ENCODE measurements at regions not wholly inside any gene's neighbourhood (a gene's known extent, or its start where the extent isn't known, plus 50 kb on each side); places are given as distances from the start of the nearest gene placed in this dataset.
A peak's percentile ranks its signal among the peaks of the same experiment; 100 is the strongest.

DNA sequence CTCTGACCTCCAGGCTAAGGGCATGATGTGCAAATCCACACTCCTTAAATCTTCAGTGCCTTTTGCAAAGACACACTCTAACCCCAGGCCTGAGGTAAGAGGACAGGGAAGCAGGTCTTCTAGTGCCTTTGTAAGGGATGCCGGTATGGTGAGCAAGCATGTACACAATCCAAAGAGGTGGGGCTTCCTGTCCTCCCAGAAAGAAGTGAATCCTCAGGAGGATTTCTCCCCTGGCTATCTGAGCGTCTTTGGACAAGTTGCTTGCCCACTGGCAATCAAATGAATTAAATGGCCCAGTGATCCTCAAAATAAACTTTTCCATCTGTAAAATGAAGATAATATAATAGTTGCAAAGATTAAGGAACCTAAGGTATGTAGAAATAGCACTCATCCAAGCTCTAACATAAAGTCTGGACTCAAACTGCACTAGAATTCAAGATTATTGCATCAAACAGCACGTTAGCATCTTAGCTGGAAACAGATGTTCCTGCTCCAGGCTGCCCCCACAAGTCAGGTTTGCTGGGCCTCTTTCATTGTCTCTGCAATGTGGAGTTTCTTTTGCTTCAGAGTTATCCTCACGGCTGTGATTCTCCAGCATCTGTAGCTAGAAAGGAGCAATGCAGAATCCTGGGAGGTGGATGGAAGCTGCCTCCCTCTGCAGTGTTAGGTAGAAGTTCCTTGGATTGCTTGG is 249.6 kb downstream of the TSHZ3 start:
- intact Hi-C loops (cut with micrococcal nuclease): no loop called here
- H3K9me3 Mint-ChIP-seq: peaks cover 0 to 2% (median 0%) of the 10 kb centered on the region in 7 donors
- 78% methylated on average over 3 of the region's 4 CpGs for WGBS (ENCODE audit: insufficient coverage)
- no peaks in the 10 kb centered on the region for H3K36me3 Mint-ChIP-seq
- Histone ChIP-seq H3K4me2 (replicated peaks; ENCODE audit: extremely low read depth, low read length, poor library complexity, severe bottlenecking) (no peak overlapping the region), H3K4me3 (replicated peaks in 1 of 3; ENCODE audit: low read depth in 2 of 3, low read length in 3 of 3) (no peak overlapping the region), H3K27ac (ENCODE audit: low read depth in 1 of 2, low read length in 2 of 2) (no peak overlapping the region), H3K36me3 (replicated peaks in 1 of 2; ENCODE audit: control insufficient read depth in 1 of 2, insufficient read depth in 2 of 2, low read length in 2 of 2) (no peaks in the 10 kb centered on the region), H3K9me3 (replicated peaks in 1 of 2; ENCODE audit: control insufficient read depth in 1 of 2, insufficient read depth in 1 of 2, low read length in 2 of 2) (no peaks in the 10 kb centered on the region), H4K20me1 (ENCODE audit: insufficient read depth, low read length) (no peaks in the 10 kb centered on the region), H3K4me1 (ENCODE audit: control insufficient read depth in 1 of 2, insufficient read depth in 2 of 2, low read length in 2 of 2) (peaks cover 0 to 12% of the 10 kb centered on the region in 2 donors), H3K9ac (ENCODE audit: insufficient read depth, low read length, poor library complexity, severe bottlenecking) (no peak overlapping the region), H3K79me2 (ENCODE audit: insufficient read depth, low read length) (no peaks in the 10 kb centered on the region), H2AFZ (ENCODE audit: insufficient read depth, low read depth, low read length, poor library complexity, severe bottlenecking) (no peak overlapping the region), H3K27me3 (ENCODE audit: control insufficient read depth in 2 of 2, insufficient read depth in 2 of 2, low read length in 2 of 2) (no peaks in the 10 kb centered on the region)
- no peak for DNase-seq
- H3K27me3 Mint-ChIP-seq (ENCODE audit: low read depth in 3 of 3): peaks cover 0 to 3% (median 0%) of the 10 kb centered on the region in 3 donors
- peak overlapping the region in 1 of 7 donors; percentile 23 for H3K27ac Mint-ChIP-seq
- peaks cover 20% of the 10 kb centered on the region for H3K4me1 Mint-ChIP-seq
- H3K4me3 Mint-ChIP-seq: no peak overlapping the region
- TF ChIP-seq, protein P1, sequence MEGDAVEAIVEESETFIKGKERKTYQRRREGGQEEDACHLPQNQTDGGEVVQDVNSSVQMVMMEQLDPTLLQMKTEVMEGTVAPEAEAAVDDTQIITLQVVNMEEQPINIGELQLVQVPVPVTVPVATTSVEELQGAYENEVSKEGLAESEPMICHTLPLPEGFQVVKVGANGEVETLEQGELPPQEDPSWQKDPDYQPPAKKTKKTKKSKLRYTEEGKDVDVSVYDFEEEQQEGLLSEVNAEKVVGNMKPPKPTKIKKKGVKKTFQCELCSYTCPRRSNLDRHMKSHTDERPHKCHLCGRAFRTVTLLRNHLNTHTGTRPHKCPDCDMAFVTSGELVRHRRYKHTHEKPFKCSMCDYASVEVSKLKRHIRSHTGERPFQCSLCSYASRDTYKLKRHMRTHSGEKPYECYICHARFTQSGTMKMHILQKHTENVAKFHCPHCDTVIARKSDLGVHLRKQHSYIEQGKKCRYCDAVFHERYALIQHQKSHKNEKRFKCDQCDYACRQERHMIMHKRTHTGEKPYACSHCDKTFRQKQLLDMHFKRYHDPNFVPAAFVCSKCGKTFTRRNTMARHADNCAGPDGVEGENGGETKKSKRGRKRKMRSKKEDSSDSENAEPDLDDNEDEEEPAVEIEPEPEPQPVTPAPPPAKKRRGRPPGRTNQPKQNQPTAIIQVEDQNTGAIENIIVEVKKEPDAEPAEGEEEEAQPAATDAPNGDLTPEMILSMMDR (IDR thresholded peaks at IDR 0.05): no peak

DNA sequence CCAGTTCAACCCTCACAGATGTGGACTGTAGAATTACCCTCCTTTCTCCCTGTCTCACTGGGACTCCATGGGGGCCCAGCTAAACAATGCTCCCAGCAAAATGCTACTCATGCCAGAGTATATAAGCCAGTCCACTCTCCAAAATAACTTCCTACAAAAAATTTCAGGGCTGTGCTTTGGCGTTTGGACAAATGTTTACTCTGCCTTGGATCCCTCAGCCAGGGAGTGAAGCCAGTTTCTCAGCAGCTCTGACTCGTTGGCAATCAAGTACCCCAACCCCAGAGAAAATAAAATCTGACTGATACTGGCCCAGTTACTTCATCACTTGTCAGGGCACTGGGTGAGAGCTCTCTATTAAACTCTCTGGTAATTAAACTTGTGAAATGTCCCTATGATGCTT is 250.4 kb downstream of the TSHZ3 start:
- intact Hi-C loops (cut with micrococcal nuclease): no loop called here
- no CpG with 5 or more reads among the region's 2 CpGs for WGBS (ENCODE audit: insufficient coverage)
- H3K9me3 ChIP-seq (replicated peaks in 1 of 2; ENCODE audit: control insufficient read depth in 1 of 2, insufficient read depth in 1 of 2, low read length in 2 of 2): no peaks in the 10 kb centered on the region
- DNase-seq: no peak
- no peak overlapping the region for H3K4me3 ChIP-seq (replicated peaks in 1 of 3; ENCODE audit: low read depth in 2 of 3, low read length in 3 of 3)
- peaks cover 20% of the 10 kb centered on the region for H3K4me1 Mint-ChIP-seq
- no peak overlapping the region for H3K27ac Mint-ChIP-seq
- no peaks in the 10 kb centered on the region for H3K36me3 Mint-ChIP-seq
- H3K4me1 ChIP-seq (ENCODE audit: control insufficient read depth in 1 of 2, insufficient read depth in 2 of 2, low read length in 2 of 2): peaks cover 0 to 12% of the 10 kb centered on the region in 2 donors
- H3K27ac ChIP-seq (ENCODE audit: low read depth in 1 of 2, low read length in 2 of 2): no peak overlapping the region
- peaks cover 0 to 2% (median 0%) of the 10 kb centered on the region in 7 donors for H3K9me3 Mint-ChIP-seq
- H3K27me3 ChIP-seq (ENCODE audit: control insufficient read depth in 2 of 2, insufficient read depth in 2 of 2, low read length in 2 of 2): no peaks in the 10 kb centered on the region
- no peaks in the 10 kb centered on the region for H4K20me1 ChIP-seq (ENCODE audit: insufficient read depth, low read length)
- no peak overlapping the region for H2AFZ ChIP-seq (ENCODE audit: insufficient read depth, low read depth, low read length, poor library complexity, severe bottlenecking)
- H3K9ac ChIP-seq (ENCODE audit: insufficient read depth, low read length, poor library complexity, severe bottlenecking): no peak overlapping the region
- no peak overlapping the region for H3K4me3 Mint-ChIP-seq
- H3K4me2 ChIP-seq (replicated peaks; ENCODE audit: extremely low read depth, low read length, poor library complexity, severe bottlenecking): no peak overlapping the region
- TF ChIP-seq, protein P1 (IDR thresholded peaks at IDR 0.05): no peak
- no peaks in the 10 kb centered on the region for H3K79me2 ChIP-seq (ENCODE audit: insufficient read depth, low read length)
- no peaks in the 10 kb centered on the region for H3K36me3 ChIP-seq (replicated peaks in 1 of 2; ENCODE audit: control insufficient read depth in 1 of 2, insufficient read depth in 2 of 2, low read length in 2 of 2)
- H3K27me3 Mint-ChIP-seq (ENCODE audit: low read depth in 3 of 3): peaks cover 0 to 2% (median 0%) of the 10 kb centered on the region in 3 donors
